Neural progenitor cell (in vitro differentiated cells): ENCODE measurements at regions not wholly inside any gene's neighbourhood (a gene's known extent, or its start where the extent isn't known, plus 50 kb on each side); places are given as distances from the start of the nearest gene placed in this dataset.

Source experiments
- CTCF ChIP-seq: fragments of 200-600 bp; sonication (generic); IDR thresholded peaks from 2 replicates; pipeline ENCODE4 v1.5.1; 2017; ENCODE audit warnings: antibody characterized with exemption, mild to moderate bottlenecking
- EZH2 ChIP-seq: fragments of 200-600 bp; sonication (generic); IDR thresholded peaks from 2 replicates; pipeline ENCODE4 v1.6.1; 2017; ENCODE audit warnings: antibody characterized with exemption, mild to moderate bottlenecking, moderate library complexity

DNA sequence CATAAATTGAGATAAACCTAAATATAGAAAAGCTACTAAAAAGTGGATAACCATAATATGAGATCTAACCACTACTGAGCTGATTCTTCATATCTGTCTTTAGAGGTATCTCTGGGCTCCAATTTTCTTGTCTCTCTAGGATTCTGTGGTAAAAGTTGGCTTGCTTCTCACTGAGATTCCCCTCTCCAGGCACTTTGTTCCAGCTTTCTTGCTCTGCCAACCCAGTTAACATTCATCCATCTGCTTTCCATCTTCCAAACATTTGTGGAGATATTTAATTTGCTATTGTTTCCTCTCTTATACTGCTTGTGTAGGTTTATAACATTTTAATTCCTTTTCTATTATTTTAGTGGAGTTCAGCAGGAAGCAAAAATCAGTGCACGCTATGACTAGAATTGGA lies 97.6 kb upstream of the LMCD1 start:
- no peak for TF ChIP-seq CTCF
- no peak for TF ChIP-seq EZH2
